OCI-LY7 (cell line): ENCODE measurements at regions not wholly inside any gene's neighbourhood (a gene's known extent, or its start where the extent isn't known, plus 50 kb on each side); places are given as distances from the start of the nearest gene placed in this dataset.
A peak's percentile ranks its signal among the peaks of the same experiment; 100 is the strongest.
"Not testable (repeated sequence)": the region's sequence is repeated elsewhere in the genome, so short reads cannot be mapped to it uniquely, and the experiment has no call there.

Experiments
- BruUV-seq: library from RNA; stranded (reverse); fragments of 400-500 nt; replicated peaks from 2 replicates; lab custom pipeline; 2021; lab: Mats Ljungman, UMichigan
- CTCF ChIA-PET: fragments of 300-600 bp; sonication (Branson Sonifier 250); formaldehyde crosslinking; loops from one replicate; lab custom pipeline; 2022; ENCODE audit warnings: antibody characterized with exemption; ENCODE audit not compliant: unreplicated experiment; lab: Charles Lee
- POLR2A ChIA-PET: fragments of 300-600 bp; sonication (Branson Sonifier 250); formaldehyde crosslinking; loops from one replicate; lab custom pipeline; 2022; ENCODE audit warnings: antibody characterized with exemption; lab: Charles Lee
- DNase-seq: peaks from one replicate; pipeline ENCODE4 v3.0.0-alpha.2; 2015; ENCODE audit warnings: low spot score
- H2AFZ ChIP-seq: fragments of 200-600 bp; sonication (generic), shearing (Covaris generic); 2 replicates; pipeline ENCODE4 v1.6.1; 2014; ENCODE audit warnings: mild to moderate bottlenecking, antibody characterized with exemption, low read length, moderate library complexity
- H3K27ac ChIP-seq: fragments of 200-600 bp; sonication (generic); 2 replicates; pipeline ENCODE4 v1.5.1; 2014; ENCODE audit warnings: mixed run types, low read depth, mild to moderate bottlenecking, moderate library complexity, low read length, inconsistent platforms; ENCODE audit not compliant: poor library complexity, severe bottlenecking
- H3K36me3 ChIP-seq: fragments of 200-600 bp; sonication (generic); 2 replicates; pipeline ENCODE4 v1.6.1; 2014; ENCODE audit warnings: mild to moderate bottlenecking, antibody characterized with exemption, low read length, moderate library complexity, mixed read lengths; ENCODE audit not compliant: insufficient read depth
- H3K4me1 ChIP-seq: fragments of 200-600 bp; sonication (generic); 2 replicates; pipeline ENCODE4 v1.5.1; 2014; ENCODE audit warnings: mild to moderate bottlenecking, low read length; ENCODE audit not compliant: insufficient read depth, poor library complexity, severe bottlenecking
- H3K4me2 ChIP-seq: fragments of 200-600 bp; sonication (generic); 2 replicates; pipeline ENCODE4 v1.6.1; 2014; ENCODE audit warnings: mild to moderate bottlenecking, low read length
- H3K4me3 ChIP-seq: fragments of 200-600 bp; sonication (generic); 2 replicates; pipeline ENCODE4 v1.5.1; 2014; ENCODE audit warnings: mild to moderate bottlenecking, low read depth, low read length; ENCODE audit not compliant: poor library complexity, severe bottlenecking
- H3K79me2 ChIP-seq: fragments of 200-600 bp; sonication (generic); 2 replicates; pipeline ENCODE4 v1.6.1; 2016; ENCODE audit warnings: low read depth, mild to moderate bottlenecking, low read length, moderate library complexity, mixed read lengths; ENCODE audit not compliant: insufficient read depth
- H3K9me2 ChIP-seq: fragments of 200-600 bp; sonication (generic); 2 replicates; pipeline ENCODE4 v1.6.1; 2016; ENCODE audit warnings: mild to moderate bottlenecking, low read length, mixed read lengths; ENCODE audit not compliant: insufficient read depth
- H3K9me3 ChIP-seq: fragments of 200-600 bp; sonication (generic); 2 replicates; pipeline ENCODE4 v1.6.1; 2014; ENCODE audit warnings: mild to moderate bottlenecking, mixed run types, low read length, mixed read lengths
- H4K20me1 ChIP-seq: fragments of 200-600 bp; sonication (generic); 2 replicates; pipeline ENCODE4 v1.6.1; 2014; ENCODE audit warnings: mild to moderate bottlenecking, antibody characterized with exemption, low read length, moderate library complexity, mixed read lengths; ENCODE audit not compliant: insufficient read depth
- CTCF ChIP-seq: fragments of 200-600 bp; sonication (generic); conservative IDR thresholded peaks from 2 replicates; pipeline ENCODE4 v1.5.1; 2014; ENCODE audit warnings: mild to moderate bottlenecking, antibody characterized with exemption, low read length, moderate library complexity, mixed read lengths
- intact Hi-C: fragments of 100-400 bp; cut with micrococcal nuclease; formaldehyde crosslinking; loops from one replicate; pipeline ENCODE4 v1.10.0; 2022; ENCODE audit not compliant: unreplicated experiment

GRCh38 chr6:58139746-58140145, 822.3 kb downstream of the PRIM2 start:
- H3K4me1 ChIP-seq, POLR2A ChIA-PET, H3K27ac ChIP-seq, H4K20me1 ChIP-seq, H2AFZ ChIP-seq, H3K4me3 ChIP-seq, H3K4me2 ChIP-seq, H3K9me2 ChIP-seq, CTCF ChIA-PET, intact Hi-C loops, BruUV-seq, H3K9me3 ChIP-seq, H3K36me3 ChIP-seq, DNase-seq, H3K79me2 ChIP-seq: not testable (repeated sequence)

- DNase-seq, H3K79me2 ChIP-seq, H3K9me2 ChIP-seq, CTCF ChIA-PET, H3K9me3 ChIP-seq, H3K4me1 ChIP-seq, POLR2A ChIA-PET, H4K20me1 ChIP-seq, H3K36me3 ChIP-seq, intact Hi-C loops, H3K4me2 ChIP-seq, H3K27ac ChIP-seq, H3K4me3 ChIP-seq, BruUV-seq, H2AFZ ChIP-seq: not testable (repeated sequence)
Measured at GRCh38 chr6:58171025-58171424, 853.6 kb downstream of the PRIM2 start.

GRCh38 chr6:58181557-58182065, 864.2 kb downstream of the PRIM2 start:
- CTCF ChIA-PET: not testable (repeated sequence)

GRCh38 chr6:58185300-58185699, 867.9 kb downstream of the PRIM2 start:
- H3K9me3 ChIP-seq, DNase-seq, H3K4me2 ChIP-seq, H3K4me3 ChIP-seq, BruUV-seq, H3K4me1 ChIP-seq, H3K27ac ChIP-seq, H4K20me1 ChIP-seq, H3K9me2 ChIP-seq, CTCF ChIA-PET, H3K79me2 ChIP-seq, H3K36me3 ChIP-seq, H2AFZ ChIP-seq, intact Hi-C loops, POLR2A ChIA-PET: not testable (repeated sequence)

More at GRCh38 chr6:58181557-58182065, 864.2 kb downstream of the PRIM2 start:
- H3K27ac ChIP-seq, H3K9me2 ChIP-seq, intact Hi-C loops, H3K79me2 ChIP-seq, DNase-seq, BruUV-seq, POLR2A ChIA-PET, H2AFZ ChIP-seq, H3K4me1 ChIP-seq, H3K4me3 ChIP-seq, H3K36me3 ChIP-seq, H3K4me2 ChIP-seq, H4K20me1 ChIP-seq, H3K9me3 ChIP-seq: not testable (repeated sequence)
- TF ChIP-seq CTCF: peak; percentile 42

GRCh38 chr6:58193209-58193608, 875.8 kb downstream of the PRIM2 start:
- H3K9me2 ChIP-seq, POLR2A ChIA-PET, H3K36me3 ChIP-seq, H3K27ac ChIP-seq, H3K4me1 ChIP-seq, CTCF ChIA-PET, H3K9me3 ChIP-seq, DNase-seq, H3K4me2 ChIP-seq, intact Hi-C loops, H4K20me1 ChIP-seq, H3K79me2 ChIP-seq, H3K4me3 ChIP-seq, BruUV-seq, H2AFZ ChIP-seq: not testable (repeated sequence)
